ENCODE measurements at regions not wholly inside any gene's neighbourhood (a gene's known extent, or its start where the extent isn't known, plus 50 kb on each side); places are given as distances from the start of the nearest gene placed in this dataset.

DNA sequence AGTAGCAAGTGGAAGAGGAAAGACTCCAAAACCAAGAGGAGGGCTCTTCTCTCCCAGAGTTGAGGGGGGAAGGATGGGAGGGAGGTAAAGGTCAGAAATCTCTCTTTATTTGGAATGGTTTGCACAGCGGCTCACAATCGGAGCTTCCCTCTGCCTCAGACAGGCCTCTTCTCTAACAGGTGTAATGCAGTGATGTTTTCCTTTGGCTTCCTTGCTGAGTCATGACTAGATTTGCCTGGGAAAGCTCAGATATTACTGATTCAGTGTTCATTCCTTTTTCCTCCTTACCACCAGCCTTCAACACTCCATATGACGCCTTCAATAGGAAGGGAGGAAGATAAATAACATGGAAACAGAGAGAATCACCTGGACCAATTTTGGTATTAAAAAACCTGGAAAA lies 136.6 kb downstream of the RNF152 start:
- no peak for DNase-seq (ENCODE audit: low spot score in 2 of 2)
- Histone ChIP-seq H3K4me3 (no peak overlapping the region), H3K27ac (no peak overlapping the region), H3K36me3 (no peaks in the 10 kb centered on the region), H3K4me1 (no peaks in the 10 kb centered on the region), H3K27me3 (no peaks in the 10 kb centered on the region), H3K9me3 (no peaks in the 10 kb centered on the region)
- 95% methylated on average over 3 of the region's 3 CpGs for WGBS
- TF ChIP-seq, protein P1, sequence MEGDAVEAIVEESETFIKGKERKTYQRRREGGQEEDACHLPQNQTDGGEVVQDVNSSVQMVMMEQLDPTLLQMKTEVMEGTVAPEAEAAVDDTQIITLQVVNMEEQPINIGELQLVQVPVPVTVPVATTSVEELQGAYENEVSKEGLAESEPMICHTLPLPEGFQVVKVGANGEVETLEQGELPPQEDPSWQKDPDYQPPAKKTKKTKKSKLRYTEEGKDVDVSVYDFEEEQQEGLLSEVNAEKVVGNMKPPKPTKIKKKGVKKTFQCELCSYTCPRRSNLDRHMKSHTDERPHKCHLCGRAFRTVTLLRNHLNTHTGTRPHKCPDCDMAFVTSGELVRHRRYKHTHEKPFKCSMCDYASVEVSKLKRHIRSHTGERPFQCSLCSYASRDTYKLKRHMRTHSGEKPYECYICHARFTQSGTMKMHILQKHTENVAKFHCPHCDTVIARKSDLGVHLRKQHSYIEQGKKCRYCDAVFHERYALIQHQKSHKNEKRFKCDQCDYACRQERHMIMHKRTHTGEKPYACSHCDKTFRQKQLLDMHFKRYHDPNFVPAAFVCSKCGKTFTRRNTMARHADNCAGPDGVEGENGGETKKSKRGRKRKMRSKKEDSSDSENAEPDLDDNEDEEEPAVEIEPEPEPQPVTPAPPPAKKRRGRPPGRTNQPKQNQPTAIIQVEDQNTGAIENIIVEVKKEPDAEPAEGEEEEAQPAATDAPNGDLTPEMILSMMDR (IDR thresholded peaks at IDR 0.05), result no peak
- no peak for TF ChIP-seq EP300 (IDR thresholded peaks at IDR 0.05)
- TF ChIP-seq POLR2AphosphoS5 (IDR thresholded peaks at IDR 0.05), result no peak
- no peak for TF ChIP-seq POLR2A (IDR thresholded peaks at IDR 0.05)

DNA sequence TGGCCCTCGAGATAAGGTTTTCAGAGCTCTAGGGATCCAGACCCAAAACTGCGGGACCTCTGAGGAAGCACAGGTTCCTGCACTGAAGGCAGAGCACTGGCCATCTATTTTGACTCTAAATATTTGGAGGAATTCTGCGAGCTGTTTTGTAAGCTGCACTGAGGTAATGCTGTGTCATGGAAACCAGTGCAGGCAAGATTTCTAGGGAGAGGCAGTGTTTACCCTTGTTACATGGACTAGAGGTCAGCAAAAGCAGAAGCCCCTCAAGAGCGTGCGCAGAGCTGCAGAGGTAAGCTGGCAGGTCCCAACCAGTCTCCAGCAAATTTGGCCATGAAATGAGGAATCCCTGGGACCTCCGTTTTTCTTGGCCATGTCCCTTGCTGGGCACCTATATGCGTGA lies 137.3 kb downstream of the RNF152 start:
- TF ChIP-seq, protein P1 (IDR thresholded peaks at IDR 0.05), result no peak
- TF ChIP-seq POLR2AphosphoS5 (IDR thresholded peaks at IDR 0.05), result no peak
- no peak for TF ChIP-seq POLR2A (IDR thresholded peaks at IDR 0.05)
- no peak for TF ChIP-seq EP300 (IDR thresholded peaks at IDR 0.05)
- WGBS, result 84% methylated on average over 7 of the region's 7 CpGs
- Histone ChIP-seq H3K4me1 (no peaks in the 10 kb centered on the region), H3K36me3 (no peaks in the 10 kb centered on the region), H3K9me3 (no peaks in the 10 kb centered on the region), H3K4me3 (no peak overlapping the region), H3K27me3 (no peaks in the 10 kb centered on the region), H3K27ac (no peak overlapping the region)
- DNase-seq (ENCODE audit: low spot score in 2 of 2), result no peak

DNA sequence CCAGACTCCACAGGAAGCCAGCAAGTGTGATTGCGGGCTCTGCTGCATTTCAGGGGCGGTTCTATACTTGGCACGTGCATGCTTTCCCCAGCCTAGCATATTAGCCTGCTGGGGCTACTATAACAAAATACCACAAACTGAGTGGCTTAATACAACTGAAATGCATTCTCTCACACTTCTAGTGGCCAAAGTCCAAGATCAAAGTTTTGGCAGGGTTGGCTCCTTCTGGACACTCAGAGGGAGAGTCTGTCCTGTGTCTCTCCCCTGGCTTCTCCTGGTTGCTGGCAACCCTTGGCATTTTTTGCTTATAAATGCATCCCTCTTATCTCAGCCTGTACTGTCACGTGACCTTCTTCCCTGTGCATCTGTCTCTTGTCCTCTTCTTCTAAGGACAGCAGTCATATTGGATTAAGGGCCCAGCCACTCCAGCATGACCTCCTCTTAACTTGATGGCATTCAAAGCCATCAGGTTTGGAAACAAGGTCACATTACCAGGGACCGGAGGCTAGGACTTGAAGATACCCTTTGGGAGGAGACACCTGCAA lies 138.7 kb downstream of the RNF152 start:
- no peaks in the 10 kb centered on the region for H3K27me3 ChIP-seq
- no peaks in the 10 kb centered on the region for H3K9me3 ChIP-seq
- no peaks in the 10 kb centered on the region for H3K36me3 ChIP-seq
- H3K4me3 ChIP-seq, result no peak overlapping the region
- no peak for DNase-seq (ENCODE audit: low spot score in 2 of 2)
- WGBS, result 95% methylated on average over 5 of the region's 5 CpGs
- no peak for TF ChIP-seq POLR2A (IDR thresholded peaks at IDR 0.05)
- TF ChIP-seq, protein P1 (IDR thresholded peaks at IDR 0.05), result no peak
- no peak for TF ChIP-seq EP300 (IDR thresholded peaks at IDR 0.05)
- no peak for TF ChIP-seq POLR2AphosphoS5 (IDR thresholded peaks at IDR 0.05)
- no peaks in the 10 kb centered on the region for H3K4me1 ChIP-seq
- H3K27ac ChIP-seq, result no peak overlapping the region

DNA sequence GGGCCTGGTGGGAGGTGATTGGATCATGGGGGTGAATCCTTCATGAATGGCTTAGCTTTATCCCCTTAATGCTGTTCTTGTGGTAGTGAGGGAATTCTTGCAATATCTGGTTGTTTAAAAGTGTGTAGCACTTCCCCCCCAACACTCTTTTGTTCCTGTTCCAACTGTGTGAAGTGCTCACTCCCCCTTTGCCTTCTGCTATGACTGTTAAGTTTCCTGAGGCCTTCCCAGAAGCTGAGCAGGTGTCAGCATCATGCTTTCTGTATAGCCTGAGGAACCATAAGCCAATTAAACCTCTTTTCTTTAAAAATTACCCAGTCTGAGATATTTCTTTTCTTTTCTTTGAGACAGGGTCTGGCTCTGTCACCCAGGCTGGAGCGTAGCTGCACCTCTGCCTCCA lies 139.4 kb downstream of the RNF152 start:
- no peaks in the 10 kb centered on the region for H3K9me3 ChIP-seq
- 91% methylated on average over 1 of the region's 1 CpG for WGBS
- DNase-seq (ENCODE audit: low spot score in 2 of 2), result no peak
- no peaks in the 10 kb centered on the region for H3K4me1 ChIP-seq
- no peak overlapping the region for H3K4me3 ChIP-seq
- H3K27me3 ChIP-seq, result no peaks in the 10 kb centered on the region
- no peaks in the 10 kb centered on the region for H3K36me3 ChIP-seq
- TF ChIP-seq POLR2AphosphoS5 (IDR thresholded peaks at IDR 0.05) (no peak), POLR2A (IDR thresholded peaks at IDR 0.05) (no peak), EP300 (IDR thresholded peaks at IDR 0.05) (no peak)
- TF ChIP-seq, protein P1 (IDR thresholded peaks at IDR 0.05), result no peak
- no peak overlapping the region for H3K27ac ChIP-seq

DNA sequence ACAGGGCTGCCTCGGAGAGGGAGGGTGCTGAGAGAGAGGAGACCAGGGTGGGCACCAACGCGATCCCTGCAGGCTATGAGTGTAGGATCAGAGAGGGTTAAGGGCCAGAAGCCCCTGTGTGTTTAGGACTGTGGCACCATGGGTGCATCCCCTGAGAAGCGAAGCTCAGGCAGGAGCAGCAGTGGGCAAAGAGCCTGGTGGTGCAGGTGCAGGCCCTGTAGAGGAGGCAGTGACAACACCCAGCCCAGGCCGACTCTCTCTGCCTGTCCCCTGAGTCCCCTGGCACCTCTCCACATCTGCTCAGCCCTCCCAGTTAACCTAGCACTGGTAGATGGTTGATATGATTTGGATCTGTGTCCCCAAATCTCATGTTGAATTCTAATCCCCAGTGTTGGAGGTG lies 139.8 kb downstream of the RNF152 start:
- H3K4me3 ChIP-seq, result no peak overlapping the region
- no peak for TF ChIP-seq POLR2A (IDR thresholded peaks at IDR 0.05)
- TF ChIP-seq EP300 (IDR thresholded peaks at IDR 0.05), result no peak
- TF ChIP-seq, protein P1 (IDR thresholded peaks at IDR 0.05), result no peak
- no peak for TF ChIP-seq POLR2AphosphoS5 (IDR thresholded peaks at IDR 0.05)

More for the DNA sequence above, 139.8 kb downstream of the RNF152 start:
- Histone ChIP-seq H3K27me3 (no peaks in the 10 kb centered on the region), H3K36me3 (no peaks in the 10 kb centered on the region), H3K9me3 (no peaks in the 10 kb centered on the region), H3K27ac (no peak overlapping the region), H3K4me1 (no peaks in the 10 kb centered on the region)
- WGBS, result 90% methylated on average over 4 of the region's 5 CpGs
- DNase-seq (ENCODE audit: low spot score in 2 of 2), result no peak
